ENCODE measurements at regions not wholly inside any gene's neighbourhood (a gene's known extent, or its start where the extent isn't known, plus 50 kb on each side); places are given as distances from the start of the nearest gene placed in this dataset.

DNA sequence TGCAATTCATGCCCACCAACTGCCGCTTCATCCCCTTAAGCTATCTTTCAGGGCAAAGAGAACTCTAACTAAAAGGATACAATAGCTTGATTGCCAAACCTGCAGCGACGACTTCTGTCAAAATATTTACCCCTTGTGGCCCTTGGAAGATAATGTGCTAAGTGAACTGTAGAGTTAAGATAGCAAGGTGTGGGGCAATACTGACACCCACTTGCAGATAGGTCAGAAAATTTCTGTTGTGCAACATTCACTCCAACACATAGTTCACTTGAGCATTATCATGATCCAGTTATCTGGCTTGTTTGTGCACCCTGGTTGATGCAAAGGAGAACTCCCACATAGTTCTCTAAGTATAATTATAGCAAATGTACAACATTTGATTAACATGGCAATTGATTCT lies 55.6 kb downstream of the RHOXF2B start:
- TF ChIP-seq, protein P1, sequence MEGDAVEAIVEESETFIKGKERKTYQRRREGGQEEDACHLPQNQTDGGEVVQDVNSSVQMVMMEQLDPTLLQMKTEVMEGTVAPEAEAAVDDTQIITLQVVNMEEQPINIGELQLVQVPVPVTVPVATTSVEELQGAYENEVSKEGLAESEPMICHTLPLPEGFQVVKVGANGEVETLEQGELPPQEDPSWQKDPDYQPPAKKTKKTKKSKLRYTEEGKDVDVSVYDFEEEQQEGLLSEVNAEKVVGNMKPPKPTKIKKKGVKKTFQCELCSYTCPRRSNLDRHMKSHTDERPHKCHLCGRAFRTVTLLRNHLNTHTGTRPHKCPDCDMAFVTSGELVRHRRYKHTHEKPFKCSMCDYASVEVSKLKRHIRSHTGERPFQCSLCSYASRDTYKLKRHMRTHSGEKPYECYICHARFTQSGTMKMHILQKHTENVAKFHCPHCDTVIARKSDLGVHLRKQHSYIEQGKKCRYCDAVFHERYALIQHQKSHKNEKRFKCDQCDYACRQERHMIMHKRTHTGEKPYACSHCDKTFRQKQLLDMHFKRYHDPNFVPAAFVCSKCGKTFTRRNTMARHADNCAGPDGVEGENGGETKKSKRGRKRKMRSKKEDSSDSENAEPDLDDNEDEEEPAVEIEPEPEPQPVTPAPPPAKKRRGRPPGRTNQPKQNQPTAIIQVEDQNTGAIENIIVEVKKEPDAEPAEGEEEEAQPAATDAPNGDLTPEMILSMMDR (IDR thresholded peaks at IDR 0.05) = no peak
- TF ChIP-seq POLR2A (IDR thresholded peaks at IDR 0.05) (no peak), POLR2AphosphoS5 (IDR thresholded peaks at IDR 0.05) (no peak)

All from sigmoid colon (tissue), 4 donors.